Breast epithelium (tissue), 4 donors: ENCODE measurements at regions not wholly inside any gene's neighbourhood (a gene's known extent, or its start where the extent isn't known, plus 50 kb on each side); places are given as distances from the start of the nearest gene placed in this dataset.

Experiments
- DNase-seq, 2 donors: peaks; one replicate each; pipeline ENCODE4 v3.0.0-alpha.2; 2019; ENCODE audit warnings: low spot score in 2 of 2
- H3K27ac ChIP-seq, 2 donors: fragments of 200-600 bp; sonication (generic) in 1 of 2; one replicate each; pipeline ENCODE4 v1.5.1; 2016 to 2019; ENCODE audit warnings: mild to moderate bottlenecking in 1 of 2
- H3K27me3 ChIP-seq, 2 donors: fragments of 200-600 bp; sonication (generic) in 1 of 2; one replicate each; pipeline versions ENCODE4 v1.5.1 to v1.6.0; 2017 to 2019; ENCODE audit warnings: control low read depth in 1 of 2, mild to moderate bottlenecking in 1 of 2
- H3K36me3 ChIP-seq: fragments of 200-600 bp; one replicate; pipeline ENCODE4 v1.5.1; 2019
- H3K4me1 ChIP-seq, 2 donors: fragments of 200-600 bp; sonication (generic); one replicate each; pipeline ENCODE4 v1.5.1; 2016 to 2019; ENCODE audit warnings: control low read depth in 1 of 2
- H3K4me3 ChIP-seq, 3 donors: fragments of 200-600 bp; sonication (generic); 1 replicate in 2 of 3; 2 replicates in 1 of 3; pipeline ENCODE4 v1.5.1; 2016 to 2019; ENCODE audit warnings: mild to moderate bottlenecking in 3 of 3, moderate library complexity in 2 of 3
- H3K9me3 ChIP-seq, 2 donors: fragments of 200-600 bp; sonication (generic) in 1 of 2; one replicate each; pipeline ENCODE4 v1.5.1; 2016 to 2019; ENCODE audit warnings: control low read depth in 1 of 2
- POLR2A ChIP-seq: fragments of 450-650 bp; IDR thresholded peaks from one replicate; pipeline ENCODE4 v1.6.1; 2016; ENCODE audit warnings: antibody characterized with exemption, mild to moderate bottlenecking, moderate library complexity
- POLR2AphosphoS5 ChIP-seq, 3 donors: sonication (generic); formaldehyde crosslinking; IDR thresholded peaks; one replicate each; pipeline ENCODE4 v1.6.1; 2017; ENCODE audit warnings: antibody characterized with exemption in 3 of 3
- intact Hi-C: fragments of 100-400 bp; cut with DNase I; formaldehyde crosslinking; loops from one replicate; pipeline ENCODE4 v1.15.1; 2023; ENCODE audit warnings: low total_unique reads
- TF ChIP-seq, protein P1 (sequence below), 3 donors: fragments of 450-650 bp; IDR thresholded peaks; one replicate each; pipeline ENCODE4 v1.5.1; 2016 to 2017; ENCODE audit warnings: antibody characterized with exemption in 3 of 3, mild to moderate bottlenecking in 3 of 3, moderate library complexity in 3 of 3

DNA sequence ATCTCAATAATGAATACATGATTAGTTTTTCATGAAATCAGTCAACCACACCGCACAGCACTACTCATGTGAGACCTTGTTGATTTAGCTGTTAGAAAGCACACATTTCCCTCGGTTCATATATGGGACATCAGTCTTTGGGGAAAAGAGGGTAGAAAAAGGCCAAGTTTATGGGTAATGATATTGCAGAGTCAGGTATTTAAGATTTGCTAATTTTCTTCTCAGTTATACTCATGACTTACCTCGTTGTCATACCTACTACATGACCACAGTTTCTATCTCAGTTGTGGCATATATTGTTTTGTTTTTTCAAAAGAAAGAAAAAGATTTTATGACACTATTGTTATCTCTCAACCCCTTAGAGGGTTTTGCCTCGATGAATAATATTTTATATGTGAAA is 165.6 kb downstream of the POU4F1 start:
- intact Hi-C loops, result no loop called here
- no peaks in the 10 kb centered on the region for H3K4me1 ChIP-seq

DNA sequence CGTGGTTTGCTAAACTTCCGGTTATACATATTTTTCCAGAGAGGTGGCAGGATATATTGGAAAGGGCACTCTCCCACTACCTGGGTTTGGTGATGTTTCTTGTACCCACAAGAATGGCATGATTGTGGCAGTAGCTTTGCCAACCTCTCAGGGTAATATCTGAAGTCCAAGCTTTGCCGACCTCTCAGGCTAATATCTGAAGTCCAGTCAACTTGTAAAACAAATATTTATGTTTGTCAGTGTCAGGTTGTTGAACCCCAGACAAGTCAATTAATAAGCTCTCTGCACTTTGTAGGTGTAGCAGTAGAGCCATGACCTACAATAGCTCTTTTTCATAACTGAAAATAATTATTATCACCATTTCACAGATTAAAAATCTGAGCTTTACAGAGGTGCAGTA is 167.0 kb downstream of the POU4F1 start:
- intact Hi-C loops, result no loop called here
- H3K4me1 ChIP-seq, result no peaks in the 10 kb centered on the region
- H3K4me3 ChIP-seq, result no peak overlapping the region
- no peak overlapping the region for H3K27ac ChIP-seq
- no peaks in the 10 kb centered on the region for H3K9me3 ChIP-seq
- H3K27me3 ChIP-seq, result no peaks in the 10 kb centered on the region
- H3K36me3 ChIP-seq, result no peaks in the 10 kb centered on the region
- no peak for DNase-seq
- TF ChIP-seq, protein P1, sequence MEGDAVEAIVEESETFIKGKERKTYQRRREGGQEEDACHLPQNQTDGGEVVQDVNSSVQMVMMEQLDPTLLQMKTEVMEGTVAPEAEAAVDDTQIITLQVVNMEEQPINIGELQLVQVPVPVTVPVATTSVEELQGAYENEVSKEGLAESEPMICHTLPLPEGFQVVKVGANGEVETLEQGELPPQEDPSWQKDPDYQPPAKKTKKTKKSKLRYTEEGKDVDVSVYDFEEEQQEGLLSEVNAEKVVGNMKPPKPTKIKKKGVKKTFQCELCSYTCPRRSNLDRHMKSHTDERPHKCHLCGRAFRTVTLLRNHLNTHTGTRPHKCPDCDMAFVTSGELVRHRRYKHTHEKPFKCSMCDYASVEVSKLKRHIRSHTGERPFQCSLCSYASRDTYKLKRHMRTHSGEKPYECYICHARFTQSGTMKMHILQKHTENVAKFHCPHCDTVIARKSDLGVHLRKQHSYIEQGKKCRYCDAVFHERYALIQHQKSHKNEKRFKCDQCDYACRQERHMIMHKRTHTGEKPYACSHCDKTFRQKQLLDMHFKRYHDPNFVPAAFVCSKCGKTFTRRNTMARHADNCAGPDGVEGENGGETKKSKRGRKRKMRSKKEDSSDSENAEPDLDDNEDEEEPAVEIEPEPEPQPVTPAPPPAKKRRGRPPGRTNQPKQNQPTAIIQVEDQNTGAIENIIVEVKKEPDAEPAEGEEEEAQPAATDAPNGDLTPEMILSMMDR (IDR thresholded peaks at IDR 0.05), result no peak
- TF ChIP-seq POLR2A (no peak), POLR2AphosphoS5 (IDR thresholded peaks at IDR 0.05) (no peak)

More for the DNA sequence above, 165.6 kb downstream of the POU4F1 start:
- Histone ChIP-seq H3K4me3 (no peak overlapping the region), H3K27ac (no peak overlapping the region), H3K36me3 (no peaks in the 10 kb centered on the region), H3K27me3 (no peaks in the 10 kb centered on the region), H3K9me3 (no peaks in the 10 kb centered on the region)
- no peak for DNase-seq
- TF ChIP-seq, protein P1 (IDR thresholded peaks at IDR 0.05), result no peak
- no peak for TF ChIP-seq POLR2A
- TF ChIP-seq POLR2AphosphoS5 (IDR thresholded peaks at IDR 0.05), result no peak

DNA sequence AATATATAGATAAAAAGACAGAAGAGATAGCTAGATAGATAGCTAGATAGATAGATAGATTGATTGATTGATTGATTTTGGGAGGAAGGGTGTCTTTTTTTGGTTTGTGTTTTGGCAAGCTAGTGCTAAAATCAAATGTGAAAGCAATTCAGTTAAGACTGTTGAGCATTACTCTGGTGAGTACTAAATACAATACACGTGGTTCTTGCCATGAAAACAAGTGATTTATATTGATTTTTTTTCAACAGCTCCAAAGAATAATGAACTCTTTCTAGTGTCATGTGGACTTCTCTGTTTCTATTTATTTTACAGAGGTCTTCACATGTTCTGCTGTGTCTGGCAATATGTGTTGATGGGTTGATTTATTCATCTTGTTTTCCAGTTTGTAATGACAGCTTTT is 172.0 kb downstream of the POU4F1 start:
- Histone ChIP-seq H3K4me3 (no peak overlapping the region), H3K4me1 (no peaks in the 10 kb centered on the region), H3K27ac (no peak overlapping the region), H3K27me3 (no peaks in the 10 kb centered on the region), H3K36me3 (no peaks in the 10 kb centered on the region), H3K9me3 (no peaks in the 10 kb centered on the region)
- TF ChIP-seq POLR2AphosphoS5 (IDR thresholded peaks at IDR 0.05) (no peak), POLR2A (no peak)
- TF ChIP-seq, protein P1 (IDR thresholded peaks at IDR 0.05), result no peak
- DNase-seq, result no peak
- intact Hi-C loops, result no loop called here

DNA sequence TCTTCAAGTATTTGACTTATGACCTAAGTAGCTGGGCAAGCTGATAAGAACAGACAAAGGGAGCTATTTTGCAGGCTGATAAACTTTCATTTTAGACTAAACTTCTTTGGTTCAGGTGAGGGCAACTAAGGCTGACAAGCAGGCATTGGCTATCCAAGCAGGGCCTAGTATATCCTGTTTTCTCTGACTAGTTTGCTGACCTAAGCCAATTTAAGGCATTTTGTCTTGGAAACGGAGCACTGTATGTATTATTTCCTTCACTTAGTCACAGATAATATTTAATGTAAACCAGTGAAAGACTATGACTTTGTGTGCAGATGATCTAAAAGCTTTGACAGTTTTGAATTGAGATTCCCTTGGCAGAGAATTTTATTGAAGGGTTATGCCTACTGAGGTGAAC is 172.5 kb downstream of the POU4F1 start:
- Histone ChIP-seq H3K36me3 (no peaks in the 10 kb centered on the region), H3K27me3 (no peaks in the 10 kb centered on the region), H3K4me1 (no peaks in the 10 kb centered on the region), H3K9me3 (no peaks in the 10 kb centered on the region), H3K4me3 (no peak overlapping the region), H3K27ac (no peak overlapping the region)
- TF ChIP-seq, protein P1 (IDR thresholded peaks at IDR 0.05), result no peak
- TF ChIP-seq POLR2A (no peak), POLR2AphosphoS5 (IDR thresholded peaks at IDR 0.05) (no peak)
- intact Hi-C loops, result no loop called here
- DNase-seq, result no peak

DNA sequence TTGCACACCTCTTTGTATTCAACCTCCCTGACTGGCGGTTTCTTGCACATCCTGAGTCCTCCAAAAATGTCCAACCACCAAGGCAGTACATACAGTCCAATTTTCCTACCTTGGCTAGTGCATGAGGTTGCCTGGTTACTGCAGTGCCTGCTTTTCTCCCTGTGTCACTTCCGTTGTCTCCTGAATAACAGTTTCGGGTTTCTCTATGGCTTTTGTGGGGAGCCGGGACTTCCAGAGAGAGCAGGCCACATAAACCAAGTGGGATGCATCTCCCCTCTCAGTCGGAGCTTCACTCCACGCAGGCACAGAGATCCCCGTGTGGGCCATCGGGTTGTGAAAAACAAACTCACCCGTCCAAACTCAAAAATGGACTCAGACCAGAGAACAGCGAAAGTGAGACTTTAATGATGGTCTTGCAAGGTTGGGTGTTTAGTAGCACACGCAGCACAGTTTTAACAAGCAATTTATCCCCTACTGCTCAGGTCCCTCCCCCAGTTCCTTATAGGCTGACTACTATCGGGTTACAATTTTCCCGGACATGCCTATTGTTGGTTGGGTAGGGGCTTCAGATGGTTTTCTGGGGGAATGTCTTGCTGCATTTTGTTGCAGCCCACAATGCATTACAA is 173.1 kb downstream of the POU4F1 start:
- Histone ChIP-seq H3K9me3 (no peaks in the 10 kb centered on the region), H3K36me3 (no peaks in the 10 kb centered on the region), H3K4me1 (no peaks in the 10 kb centered on the region), H3K27ac (no peak overlapping the region), H3K4me3 (no peak overlapping the region), H3K27me3 (no peaks in the 10 kb centered on the region)
- no peak for DNase-seq
- TF ChIP-seq, protein P1 (IDR thresholded peaks at IDR 0.05), result no peak
- TF ChIP-seq POLR2A, result no peak
- intact Hi-C loops, result no loop called here
